Fibroblast of skin of back (primary cell): ENCODE measurements at regions not wholly inside any gene's neighbourhood (a gene's known extent, or its start where the extent isn't known, plus 50 kb on each side); places are given as distances from the start of the nearest gene placed in this dataset.
"Not testable (repeated sequence)": the region's sequence is repeated elsewhere in the genome, so short reads cannot be mapped to it uniquely, and the experiment has no call there.

ENCODE experiments used
- DNase-seq: peaks from one replicate; pipeline ENCODE4 v3.0.0-alpha.2; 2013

DNA sequence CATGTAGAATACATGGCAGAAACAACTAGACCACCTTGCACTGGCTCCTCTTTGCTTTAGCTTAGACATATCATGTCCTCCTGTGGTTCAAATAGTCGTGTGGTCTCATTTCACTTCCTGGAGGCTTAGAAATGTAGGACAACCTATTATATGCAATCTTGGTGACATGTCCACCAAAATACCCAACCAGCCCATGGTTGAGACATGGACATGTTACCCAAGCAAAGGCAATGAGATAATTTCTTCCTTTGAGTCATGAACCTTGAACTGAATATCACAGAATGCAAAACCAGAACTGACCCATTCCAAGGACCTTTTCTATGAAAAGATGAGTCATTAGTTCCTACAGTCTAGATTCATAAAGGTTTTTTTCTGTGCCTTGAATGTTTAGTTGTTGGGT, 309.0 kb upstream of the MDFIC2 start:
- DNase-seq: no peak

DNA sequence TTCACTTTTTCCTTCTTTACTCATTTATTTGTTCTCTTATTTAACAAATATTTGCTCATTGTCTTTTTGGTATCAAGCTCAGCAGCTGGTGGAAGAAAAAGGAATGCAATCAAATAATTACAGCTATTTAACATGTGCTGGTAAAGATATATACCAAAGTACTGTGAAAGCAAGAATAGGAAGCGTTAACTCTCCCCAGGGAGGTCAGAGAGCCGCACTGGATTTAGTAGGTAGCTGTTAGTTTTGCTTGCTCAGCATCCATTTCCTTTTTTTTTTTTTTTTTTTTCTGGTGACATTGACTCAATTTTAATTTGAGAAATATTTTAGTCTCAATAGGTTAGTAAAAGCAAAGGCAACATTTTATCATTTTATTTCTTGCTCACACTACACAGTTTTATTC, 308.5 kb upstream of the MDFIC2 start:
- no peak for DNase-seq

DNA sequence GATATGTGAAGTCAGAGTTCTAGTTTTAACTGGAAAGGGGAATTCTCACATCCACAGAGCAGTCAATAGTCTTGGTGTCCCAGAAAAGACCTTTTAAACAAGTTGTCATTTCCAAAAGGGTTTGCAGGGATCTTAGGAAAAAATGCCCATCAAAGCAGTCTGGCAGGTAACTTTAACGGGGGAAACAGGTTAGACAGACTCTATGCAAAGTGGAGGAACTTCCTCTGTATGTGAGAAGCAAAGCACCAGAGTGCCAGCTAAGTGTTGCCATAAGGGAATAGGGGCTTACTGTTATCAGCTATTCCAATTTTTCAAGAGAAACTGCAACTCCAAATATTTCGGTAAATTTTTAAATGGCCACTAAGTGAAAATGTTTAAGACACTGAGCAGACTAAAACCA, 307.9 kb upstream of the MDFIC2 start:
- no peak for DNase-seq

DNA sequence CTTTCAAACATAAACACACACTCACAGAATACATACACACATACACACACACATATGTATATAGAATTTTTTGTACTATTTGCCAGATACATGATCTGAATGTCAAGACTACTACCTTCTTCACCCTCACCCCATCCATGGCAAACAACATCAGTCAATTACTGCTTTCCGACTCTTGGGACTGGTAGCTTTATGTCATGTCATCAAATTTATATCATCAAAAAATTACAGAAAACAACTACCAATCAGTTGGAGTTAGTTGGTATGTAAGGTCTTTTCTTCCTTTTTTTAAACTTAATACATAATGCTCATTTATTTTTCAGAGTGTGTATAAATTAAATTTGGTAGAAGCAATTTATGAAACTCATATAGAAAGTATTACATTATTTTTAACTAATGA, 305.7 kb upstream of the MDFIC2 start:
- DNase-seq: no peak

DNA sequence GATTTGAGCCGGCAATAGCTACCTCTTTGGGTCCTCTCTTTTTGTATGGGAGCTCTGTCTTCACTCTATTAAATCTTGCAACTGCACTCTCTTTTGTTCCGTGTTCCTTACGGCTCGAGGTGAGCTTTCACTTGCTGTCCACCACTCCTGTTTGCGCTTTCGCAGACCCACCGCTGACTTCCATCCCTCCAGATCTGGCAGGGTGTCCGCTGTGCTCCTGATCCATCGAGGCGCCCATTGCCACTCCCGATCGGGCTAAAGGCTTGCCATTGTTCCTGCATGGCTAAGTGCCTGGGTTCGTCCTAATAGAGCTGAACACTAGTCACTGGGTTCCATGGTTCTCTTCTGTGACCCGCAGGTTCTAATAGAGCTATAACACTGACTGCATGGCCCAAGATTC, 304.9 kb upstream of the MDFIC2 start:
- DNase-seq: not testable (repeated sequence)

DNA sequence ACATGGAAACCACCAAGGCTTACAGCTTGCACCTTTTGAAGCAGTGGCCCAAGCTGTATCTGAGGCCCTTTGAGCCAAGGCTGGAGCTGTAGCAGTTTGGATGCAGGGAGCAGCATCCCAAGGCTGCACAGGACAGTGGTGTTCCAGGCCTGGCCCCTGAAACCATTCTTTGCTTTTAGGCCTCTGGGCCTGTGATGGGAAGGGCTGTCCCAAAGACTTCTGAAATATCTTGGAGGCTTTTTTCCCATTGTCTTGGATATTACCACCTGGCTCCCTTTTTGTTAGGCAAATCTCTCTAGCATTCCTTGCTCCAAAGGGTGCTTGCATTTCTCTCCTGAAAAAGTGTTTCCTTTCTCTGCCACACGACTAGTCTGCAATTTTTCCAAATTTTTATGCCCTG, 302.8 kb upstream of the MDFIC2 start:
- no peak for DNase-seq

DNA sequence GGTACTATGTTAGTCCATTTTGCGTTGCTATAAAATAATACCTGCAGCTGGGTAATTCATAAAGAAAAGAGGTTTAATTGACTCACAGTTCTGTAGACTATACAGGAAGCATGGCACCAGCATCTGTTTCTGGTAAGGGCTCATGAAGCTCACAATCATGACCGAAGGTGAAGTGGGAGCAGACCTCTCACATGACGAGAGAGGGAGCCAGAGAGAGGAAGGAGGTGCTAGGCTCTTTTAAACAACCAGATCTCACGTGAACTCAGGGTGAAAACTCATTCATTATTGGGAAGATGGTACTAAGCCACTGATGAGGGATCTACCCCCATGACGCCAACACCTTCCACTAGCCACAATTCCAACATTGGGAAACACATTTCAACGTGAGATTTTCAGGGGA, 301.7 kb upstream of the MDFIC2 start:
- no peak for DNase-seq

DNA sequence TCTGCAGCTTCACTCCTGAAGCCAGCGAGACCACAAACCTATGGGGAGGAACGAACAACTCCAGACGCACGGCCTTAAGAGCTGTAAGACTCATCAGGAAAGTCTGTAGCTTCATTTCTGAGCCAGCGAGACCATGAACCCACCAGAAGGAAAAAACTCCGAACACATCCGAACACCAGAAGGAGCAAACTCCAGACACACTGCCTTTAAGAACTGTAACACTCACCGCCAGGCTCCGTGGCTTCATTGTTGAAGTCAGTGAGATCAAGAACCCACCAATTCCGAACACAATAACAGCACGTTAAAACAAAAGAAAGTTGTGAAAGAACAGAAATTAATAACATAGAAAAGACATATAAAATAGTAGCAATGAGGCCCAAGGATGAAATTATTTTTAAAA, 300.5 kb upstream of the MDFIC2 start:
- DNase-seq: no peak

DNA sequence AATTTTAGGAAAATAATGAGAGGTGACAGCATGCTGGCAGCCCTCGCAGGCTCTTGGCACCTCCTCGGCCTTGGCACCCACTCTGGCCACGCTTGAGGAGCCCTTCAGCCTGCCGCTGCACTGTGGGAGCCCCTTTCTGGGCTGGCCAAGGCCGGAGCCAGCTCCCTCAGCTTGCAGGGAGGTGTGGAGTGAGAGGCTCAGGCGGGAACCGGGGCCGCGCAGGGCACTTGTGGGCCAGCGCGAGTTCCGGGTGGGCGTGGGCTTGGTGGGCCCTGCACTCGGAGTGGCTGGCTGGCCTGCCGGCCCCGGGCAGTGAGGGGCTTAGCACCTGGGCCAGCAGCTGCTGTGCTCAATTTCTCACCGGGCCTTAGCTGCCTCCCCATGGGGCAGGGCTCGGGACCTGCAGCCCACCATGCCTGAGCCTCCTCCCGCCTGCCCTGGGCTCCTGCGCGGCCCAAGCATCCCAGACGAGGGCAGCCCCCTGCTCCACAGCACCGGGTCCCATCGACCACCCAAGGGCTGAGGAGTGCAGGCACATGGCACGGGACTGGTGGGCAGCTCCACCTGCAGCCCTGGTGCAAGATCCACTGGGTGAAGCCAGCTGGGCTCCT, 299.3 kb upstream of the MDFIC2 start:
- DNase-seq: not testable (repeated sequence)

DNA sequence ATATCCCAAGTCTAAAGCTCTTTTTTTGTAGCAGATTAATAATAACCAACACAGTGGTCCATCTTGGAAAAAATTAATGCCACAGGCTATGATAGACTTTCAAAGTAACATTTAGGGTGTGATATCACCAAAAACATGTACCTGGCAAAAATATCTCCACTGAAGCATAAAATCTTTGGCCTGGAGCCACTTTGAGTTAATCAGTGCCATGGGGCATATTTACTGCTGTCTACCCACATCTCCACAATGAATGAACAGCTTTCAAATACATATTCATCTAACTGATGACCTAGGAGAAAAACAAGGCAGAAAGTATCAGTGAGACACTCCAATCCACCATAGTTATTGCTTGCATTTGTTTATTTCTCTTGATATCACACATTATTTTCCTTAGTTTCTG, 296.0 kb upstream of the MDFIC2 start:
- no peak for DNase-seq

DNA sequence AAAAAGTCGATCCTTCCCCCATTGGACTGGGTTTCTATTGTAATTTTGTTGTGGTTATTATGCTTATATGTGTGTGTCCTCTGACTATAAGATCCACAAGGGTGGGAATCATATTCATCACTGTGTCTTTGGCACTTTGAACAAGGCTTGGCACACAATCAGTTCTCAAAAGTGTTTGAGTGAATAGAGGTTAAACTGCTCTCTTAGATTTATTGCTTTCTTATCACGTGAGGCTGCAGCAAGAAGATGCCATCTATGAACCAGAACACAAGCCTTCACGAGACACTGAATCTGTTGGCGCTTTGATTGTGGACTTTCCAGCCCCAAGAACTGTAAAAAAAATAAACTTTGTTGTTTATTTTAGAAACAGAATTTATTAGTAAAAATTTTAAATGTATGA, 295.0 kb upstream of the MDFIC2 start:
- DNase-seq: no peak

DNA sequence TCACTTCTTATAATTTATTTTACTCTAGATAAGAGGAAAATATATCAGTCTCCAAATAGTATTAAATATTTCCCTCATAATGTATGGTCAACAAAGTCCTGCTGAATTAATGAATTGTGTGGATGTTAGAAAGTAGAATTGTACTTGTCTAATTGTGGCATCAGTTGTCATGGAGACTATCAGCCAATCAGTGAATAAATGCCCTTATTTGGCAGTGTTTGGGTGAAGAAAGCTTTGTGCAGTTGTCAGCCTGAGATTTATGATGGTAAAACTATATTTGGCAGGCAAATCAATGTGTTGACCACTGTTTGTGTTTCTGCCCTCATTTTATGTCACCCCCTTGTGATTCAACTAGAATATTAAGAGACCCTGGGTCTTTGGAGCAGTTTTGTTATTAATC, 293.6 kb upstream of the MDFIC2 start:
- peak; percentile 19 for DNase-seq

DNA sequence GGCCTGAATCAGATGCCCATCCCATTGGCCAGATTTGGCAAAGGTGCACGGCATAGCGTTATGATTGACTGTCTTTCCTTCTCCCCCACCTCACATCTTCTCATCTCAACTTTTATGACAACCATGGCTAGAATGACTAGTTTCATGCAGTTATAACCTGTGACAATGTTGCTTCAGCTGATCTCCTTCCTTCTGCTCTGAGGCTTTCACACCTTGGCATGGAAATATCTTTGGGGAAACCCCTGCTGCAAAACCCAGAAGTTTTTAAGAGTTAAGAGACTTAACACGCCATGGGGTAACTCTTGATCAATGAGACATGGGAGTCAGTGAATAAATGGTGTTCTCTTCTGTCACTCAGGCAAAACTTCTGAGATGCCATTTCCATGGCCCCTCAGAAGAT, 290.7 kb upstream of the MDFIC2 start:
- no peak for DNase-seq

DNA sequence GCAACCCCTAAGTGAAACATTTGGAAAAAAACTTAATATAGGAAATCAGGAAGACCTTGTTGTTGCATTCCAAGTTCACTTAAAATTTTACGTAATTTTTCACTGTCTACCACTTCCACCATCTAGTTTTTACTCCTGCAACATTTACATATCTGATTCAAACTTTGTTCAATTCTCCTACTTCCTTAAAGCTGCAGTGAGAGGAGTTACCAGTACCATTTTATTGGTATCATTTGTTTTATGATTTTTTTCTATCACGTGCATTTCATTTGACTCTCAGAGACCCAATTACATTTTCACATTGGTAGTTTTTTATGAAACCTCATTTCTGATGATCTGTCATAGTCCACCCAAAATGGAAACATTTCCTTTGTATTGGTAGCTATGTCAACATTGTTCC, 284.9 kb upstream of the MDFIC2 start:
- no peak for DNase-seq

DNA sequence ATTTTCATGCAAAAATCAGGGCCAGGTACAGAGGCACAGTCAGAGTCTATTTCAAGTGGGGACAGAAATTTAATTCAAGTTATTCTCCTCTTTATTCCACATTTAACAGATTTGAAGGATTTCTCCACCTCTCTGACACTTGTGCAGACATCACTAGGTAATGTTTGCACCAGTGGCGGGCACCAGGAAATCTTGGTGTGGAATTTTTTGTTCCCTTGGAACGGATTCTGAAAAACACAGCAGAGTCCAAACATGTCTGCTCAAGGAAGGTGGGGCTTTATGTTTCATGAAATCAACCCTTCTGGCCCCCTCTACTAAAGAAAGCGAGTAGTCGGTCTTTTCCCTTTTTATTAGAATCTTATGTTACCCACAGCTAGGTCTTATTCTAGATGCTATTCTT, 271.2 kb upstream of the MDFIC2 start:
- DNase-seq: no peak

DNA sequence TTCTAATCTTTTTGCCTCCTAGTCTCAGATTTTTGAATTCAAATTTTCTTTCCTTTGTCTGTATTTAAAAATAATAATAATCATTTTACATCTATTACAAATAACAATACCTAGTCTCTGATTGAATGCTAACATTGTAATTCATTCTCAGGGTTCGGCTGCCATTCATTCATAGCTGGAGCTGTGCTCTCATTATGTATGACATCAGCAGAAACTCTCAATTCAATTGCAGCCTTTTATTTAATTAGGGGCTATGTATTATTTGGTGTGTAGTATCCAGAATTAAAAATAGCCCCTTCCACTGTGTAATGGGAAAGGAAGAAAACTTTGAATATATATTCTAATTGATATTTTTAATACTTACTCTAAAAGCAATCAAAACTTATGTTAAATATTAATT, 270.4 kb upstream of the MDFIC2 start:
- DNase-seq: no peak

DNA sequence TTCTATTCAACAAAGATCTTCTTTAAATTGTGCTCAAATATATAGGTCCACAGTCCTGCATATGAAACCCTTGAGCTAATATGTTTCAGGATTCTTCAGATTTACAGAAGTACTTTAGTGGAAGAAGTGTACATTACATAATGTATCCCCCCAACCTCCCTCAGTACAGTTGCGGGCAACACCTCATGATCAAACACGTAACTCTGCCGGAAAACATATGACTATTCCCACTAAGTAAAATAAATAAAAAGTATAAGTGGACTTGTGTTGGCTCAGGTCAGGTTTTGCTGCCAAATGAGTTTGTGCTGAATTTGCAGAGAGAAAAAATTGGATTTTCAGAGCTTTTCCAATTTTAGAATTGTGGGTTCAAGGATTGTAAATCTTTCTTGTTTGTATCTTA, 267.6 kb upstream of the MDFIC2 start:
- DNase-seq: no peak

DNA sequence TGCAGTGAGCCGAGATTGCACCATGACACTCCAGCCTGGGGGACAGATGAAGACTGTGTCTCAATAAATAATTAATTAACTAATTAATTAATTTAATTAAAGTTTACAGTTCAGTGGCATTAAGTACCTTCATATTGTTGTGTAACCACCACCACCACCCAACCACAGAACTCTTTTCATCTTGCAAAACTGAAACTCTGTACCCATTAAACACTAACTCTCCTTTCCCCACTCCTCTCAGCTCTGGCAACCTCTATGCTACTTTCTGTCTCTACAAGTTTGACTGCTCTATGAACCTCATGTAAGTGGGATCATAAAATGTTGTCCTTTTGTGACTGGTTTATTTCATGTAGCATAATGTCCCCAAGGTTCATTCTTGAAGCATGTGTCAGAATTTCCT, 259.3 kb upstream of the MDFIC2 start:
- no peak for DNase-seq

DNA sequence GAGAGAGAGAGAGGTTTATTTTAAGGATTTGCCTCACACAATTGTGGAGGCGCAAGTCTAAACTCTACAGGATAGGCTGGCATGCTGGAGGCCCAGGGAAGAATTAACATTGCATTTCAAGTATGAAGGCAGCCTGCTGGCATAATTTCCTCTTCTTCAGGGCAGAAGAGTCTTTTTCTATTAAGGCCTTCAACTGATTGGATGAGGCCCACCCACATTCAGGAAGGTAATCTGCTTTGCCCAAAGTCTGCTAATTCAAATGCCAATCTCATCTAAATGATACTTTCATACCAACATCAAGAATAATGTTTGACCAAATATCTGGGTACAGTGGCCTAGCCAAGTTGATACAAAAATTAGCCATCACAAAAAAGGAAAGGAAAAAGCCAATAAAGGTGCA, 258.1 kb upstream of the MDFIC2 start:
- DNase-seq: no peak

DNA sequence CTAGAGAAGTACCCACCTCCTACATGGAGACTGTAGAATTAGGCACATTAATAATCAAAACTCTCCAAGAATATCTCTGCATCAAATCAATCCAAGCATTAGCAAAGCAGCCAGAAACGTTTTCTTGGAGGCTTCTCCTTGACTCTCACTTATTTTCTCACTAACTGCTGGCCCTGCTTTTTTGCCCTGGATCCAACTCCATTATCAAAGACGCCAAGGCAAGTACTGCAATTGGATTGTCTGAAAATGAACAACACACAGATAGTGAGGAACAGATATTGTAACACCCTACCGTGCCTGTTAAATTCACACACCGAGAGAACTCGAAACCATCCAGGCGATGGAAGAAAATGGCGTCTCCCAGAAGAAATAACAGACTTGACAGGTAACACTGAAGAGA, 256.2 kb upstream of the MDFIC2 start:
- DNase-seq: no peak

DNA sequence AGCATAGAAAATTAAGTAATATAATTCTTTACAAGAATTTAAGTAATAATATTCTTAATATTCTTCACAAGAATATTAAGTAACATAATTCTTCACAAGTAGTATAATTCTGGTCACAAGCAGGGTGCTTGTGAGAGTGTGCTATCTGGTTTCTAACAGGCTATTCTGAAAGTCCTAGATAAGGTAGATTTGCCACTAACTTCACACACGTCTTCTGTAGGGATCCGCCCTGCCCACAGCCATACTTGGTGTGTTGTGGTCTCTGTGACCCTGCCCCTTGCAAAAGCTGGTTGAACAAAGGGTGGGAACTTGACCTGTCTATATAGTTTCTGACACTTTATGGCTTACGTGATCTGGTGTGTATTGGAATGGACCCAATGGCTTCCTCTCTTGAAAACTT, 253.4 kb upstream of the MDFIC2 start:
- no peak for DNase-seq

DNA sequence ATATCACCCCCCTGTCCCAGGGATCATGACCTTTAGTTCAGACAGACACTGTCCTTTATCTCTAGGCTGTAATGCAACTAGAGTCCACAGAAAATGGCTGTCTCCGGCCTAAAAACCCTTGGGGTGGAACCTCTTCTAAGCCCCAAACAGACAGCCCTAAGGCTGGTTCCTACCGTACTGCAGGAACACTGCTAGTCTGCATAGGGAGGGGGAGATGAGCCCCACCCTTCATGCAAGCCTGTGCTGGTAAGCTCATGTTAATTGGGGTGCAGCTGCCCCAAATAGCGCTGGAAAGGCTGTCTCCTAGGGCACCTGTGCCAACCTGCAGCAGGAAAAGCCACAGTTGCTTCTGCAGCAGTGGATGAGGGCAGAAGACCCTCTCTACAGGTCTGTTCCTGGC, 252.1 kb upstream of the MDFIC2 start:
- DNase-seq: no peak

DNA sequence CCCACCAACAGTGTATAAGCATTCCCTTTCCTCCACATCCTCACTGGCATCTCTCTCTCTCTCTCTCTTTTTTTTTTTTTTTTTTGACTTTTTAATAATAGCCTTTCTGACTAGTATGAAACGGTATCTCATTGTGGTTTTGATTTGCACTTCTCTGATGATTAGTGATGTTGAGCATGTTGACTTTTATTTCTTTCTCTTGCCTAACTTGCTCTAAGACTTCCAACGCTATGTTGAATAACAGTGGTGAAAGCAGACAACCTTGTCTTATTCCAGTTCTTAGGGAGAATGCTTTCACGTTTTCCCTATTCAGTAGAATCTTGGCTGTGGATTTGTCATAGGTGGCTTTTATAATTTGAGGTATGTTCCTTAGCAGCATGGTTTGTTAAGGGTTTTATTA, 249.4 kb upstream of the MDFIC2 start:
- DNase-seq: peak; percentile 62

DNA sequence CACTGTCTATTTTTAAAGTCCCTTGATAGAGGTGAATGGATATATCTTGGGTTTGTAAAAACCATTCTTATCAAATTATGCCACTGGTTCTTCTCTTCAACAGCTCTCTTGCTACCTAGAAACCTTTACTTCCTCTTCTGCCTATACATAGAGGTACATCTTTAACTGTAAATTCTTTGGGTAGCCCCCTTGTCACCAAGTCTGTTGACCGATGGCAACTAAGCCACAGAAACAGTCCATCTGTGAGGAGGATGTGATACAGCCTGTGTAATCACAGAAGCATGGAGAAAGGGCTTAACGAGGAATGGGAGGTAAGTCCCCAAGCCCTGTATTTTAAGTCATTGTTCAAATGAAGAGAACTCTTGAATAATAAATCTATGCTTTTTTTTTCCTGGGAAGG, 246.5 kb upstream of the MDFIC2 start:
- no peak for DNase-seq

DNA sequence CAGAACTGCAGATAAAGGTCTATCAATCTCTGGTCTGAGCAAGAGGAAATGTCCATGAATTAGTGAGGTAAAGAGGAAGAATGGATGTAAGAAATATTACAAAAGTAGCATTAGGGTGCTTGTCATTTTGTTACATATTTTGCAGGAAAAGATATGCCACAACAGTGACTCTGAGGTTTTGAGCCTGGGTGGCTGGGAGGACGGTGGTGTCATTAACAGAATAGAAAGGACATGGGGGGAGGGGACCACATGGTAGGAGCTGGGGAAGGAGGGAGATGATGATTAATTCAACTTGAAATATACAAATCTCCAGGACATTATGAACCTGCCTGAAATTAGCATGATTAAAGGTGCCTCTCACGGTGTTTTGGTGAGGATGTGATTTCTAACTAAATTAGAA, 245.5 kb upstream of the MDFIC2 start:
- no peak for DNase-seq

DNA sequence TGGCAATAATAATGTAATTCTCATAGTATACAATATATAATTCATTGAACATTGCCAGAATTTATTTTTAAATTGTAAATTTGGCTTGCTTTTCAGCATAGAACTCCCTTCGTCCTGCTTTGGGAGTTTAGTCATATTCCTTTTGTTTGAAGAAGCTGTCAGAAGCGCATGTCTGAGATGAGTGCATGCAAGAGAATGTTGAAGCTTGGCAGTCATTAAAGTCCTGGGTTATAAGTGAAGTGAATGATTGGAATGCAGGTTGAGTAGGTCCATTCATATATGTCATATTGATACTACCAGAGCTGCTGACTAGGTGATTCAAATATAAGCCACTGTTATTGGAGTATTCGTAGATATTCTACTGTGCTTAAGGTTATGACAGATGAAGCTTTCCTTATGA, 243.6 kb upstream of the MDFIC2 start:
- DNase-seq: peak; percentile 73
